HL-60 (cell line): ENCODE measurements at regions not wholly inside any gene's neighbourhood (a gene's known extent, or its start where the extent isn't known, plus 50 kb on each side); places are given as distances from the start of the nearest gene placed in this dataset.

Source experiments
- DNase-seq, 2 experiments: peaks; one replicate each; pipeline ENCODE4 v3.0.0-alpha.2; 2010 to 2020; ENCODE audit warnings: low read depth in 1 of 2, low spot score in 1 of 2
- H3K27ac ChIP-seq: fragments of 250-450 bp; sonication (Bioruptor Pico); replicated peaks from 2 replicates; pipeline ENCODE4 v1.5.1; 2020; ENCODE audit warnings: mild to moderate bottlenecking, moderate library complexity
- H3K27me3 ChIP-seq: fragments of 250-450 bp; sonication (Bioruptor Pico); 2 replicates; pipeline ENCODE4 v1.5.1; 2021; ENCODE audit warnings: mild to moderate bottlenecking, moderate library complexity; ENCODE audit not compliant: insufficient read depth, poor library complexity, severe bottlenecking
- H3K4me3 ChIP-seq: replicated peaks from 2 replicates; pipeline ENCODE4 v1.5.1; 2011; ENCODE audit warnings: mild to moderate bottlenecking, control low read depth, low read length; ENCODE audit not compliant: insufficient read depth
- CTCF ChIP-seq: IDR thresholded peaks from one replicate; pipeline ENCODE4 v1.5.1; 2011; ENCODE audit warnings: low read length, control low read depth, inconsistent platforms; ENCODE audit not compliant: insufficient read depth
- GABPA ChIP-seq: IDR thresholded peaks from 2 replicates; pipeline ENCODE4 v1.6.1; 2012; ENCODE audit warnings: low read depth
- POLR2AphosphoS5 ChIP-seq: IDR thresholded peaks from 2 replicates; pipeline ENCODE4 v1.6.1; 2012; ENCODE audit warnings: low read depth
- REST ChIP-seq: IDR thresholded peaks from 2 replicates; pipeline ENCODE4 v1.6.1; 2012; ENCODE audit warnings: low read depth; ENCODE audit not compliant: insufficient replicate concordance
- SPI1 ChIP-seq: IDR thresholded peaks from 2 replicates; pipeline ENCODE4 v1.6.1; 2012; ENCODE audit warnings: low read depth, mild to moderate bottlenecking, borderline replicate concordance

- H3K4me3 ChIP-seq: no peak overlapping the region
- DNase-seq: no peak
- H3K27me3 ChIP-seq: no peaks in the 10 kb centered on the region
- H3K27ac ChIP-seq: no peak overlapping the region
- TF ChIP-seq REST (no peak), GABPA (no peak), CTCF (no peak), POLR2AphosphoS5 (no peak), SPI1 (no peak)
Measured at GRCh38 chr2:163475815-163476214, 260.0 kb downstream of the FIGN start.

DNA sequence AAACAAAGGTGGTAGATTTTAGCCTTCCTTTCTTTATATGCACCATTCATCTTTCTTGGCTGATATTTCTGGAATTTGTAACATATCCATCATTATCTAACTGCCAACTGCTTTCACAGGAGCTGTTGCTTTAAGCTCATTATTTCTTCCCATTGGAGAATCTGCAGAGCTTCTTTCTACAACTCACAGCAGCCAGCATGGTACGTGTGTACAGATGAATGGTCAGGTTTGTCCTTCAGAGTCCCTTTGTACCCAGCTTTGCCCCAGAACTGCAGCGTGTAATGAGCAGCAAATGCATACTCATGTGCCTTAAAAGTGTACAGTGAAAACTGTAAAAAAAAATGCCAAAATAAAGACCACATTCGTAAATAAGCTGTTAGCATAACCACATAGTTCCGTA is 260.9 kb downstream of the FIGN start:
- no peak overlapping the region for H3K4me3 ChIP-seq

GRCh38 chr2:163474319-163474744 is 261.5 kb downstream of the FIGN start:
- TF ChIP-seq GABPA: no peak
- TF ChIP-seq POLR2AphosphoS5: no peak
- no peak for TF ChIP-seq REST
- DNase-seq: no peak
- Histone ChIP-seq H3K27ac (no peak overlapping the region), H3K27me3 (no peaks in the 10 kb centered on the region), H3K4me3 (no peak overlapping the region)

More for the DNA sequence above, 260.9 kb downstream of the FIGN start:
- H3K27me3 ChIP-seq: no peaks in the 10 kb centered on the region
- DNase-seq: no peak
- no peak overlapping the region for H3K27ac ChIP-seq
- TF ChIP-seq GABPA (no peak), CTCF (no peak), REST (no peak), SPI1 (no peak), POLR2AphosphoS5 (no peak)

- DNase-seq: no peak
- no peaks in the 10 kb centered on the region for H3K27me3 ChIP-seq
- no peak overlapping the region for H3K27ac ChIP-seq
- TF ChIP-seq GABPA (no peak), REST (no peak), SPI1 (no peak), CTCF (no peak), POLR2AphosphoS5 (no peak)
- no peak overlapping the region for H3K4me3 ChIP-seq
Measured at GRCh38 chr2:163471947-163472346, 263.9 kb downstream of the FIGN start.
